GM21786 (cell line): ENCODE measurements at regions not wholly inside any gene's neighbourhood (a gene's known extent, or its start where the extent isn't known, plus 50 kb on each side); places are given as distances from the start of the nearest gene placed in this dataset.
"Not testable (repeated sequence)": the region's sequence is repeated elsewhere in the genome, so short reads cannot be mapped to it uniquely, and the experiment has no call there.

Experiments used
- ATAC-seq: cut with Tn5 transposase; IDR thresholded peaks from one replicate; pipeline ENCODE4 v1.9.1; 2021; ENCODE audit not compliant: unreplicated experiment

GRCh38 chr10:85105614-85106255 is 777.3 kb downstream of the CCSER2 start:
- no peak for ATAC-seq

GRCh38 chr10:85111271-85111670 is 782.9 kb downstream of the CCSER2 start:
- no peak for ATAC-seq

- ATAC-seq = no peak
These were observed 796.2 kb downstream of the CCSER2 start for GRCh38 chr10:85124603-85125051.

DNA sequence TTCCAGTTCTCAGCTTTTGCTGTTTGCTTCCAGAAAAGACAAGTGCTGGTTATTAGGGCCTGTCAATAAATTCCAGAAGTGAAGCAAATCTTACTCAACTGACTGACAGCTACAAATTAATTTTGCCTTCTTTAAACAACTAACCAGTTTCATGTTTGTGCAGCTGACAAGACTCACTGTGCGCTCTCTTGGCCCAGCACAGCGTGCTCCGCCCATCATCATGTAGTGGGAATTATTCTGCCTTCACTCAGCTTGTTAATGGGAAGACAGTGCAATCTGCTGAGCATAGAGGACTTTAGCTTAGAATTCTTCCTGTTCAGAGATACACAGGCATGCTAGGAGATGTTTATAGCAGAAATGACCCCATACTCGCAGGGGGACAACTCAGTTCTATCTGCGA is 808.9 kb downstream of the CCSER2 start:
- ATAC-seq = no peak

GRCh38 chr10:85138046-85138445 is 809.7 kb downstream of the CCSER2 start:
- no peak for ATAC-seq

GRCh38 chr10:85139124-85139523 is 810.7 kb downstream of the CCSER2 start:
- ATAC-seq = no peak

GRCh38 chr10:85141520-85141919 is 813.1 kb downstream of the CCSER2 start:
- not testable (repeated sequence) for ATAC-seq

GRCh38 chr10:85145966-85146365 is 817.6 kb downstream of the CCSER2 start:
- no peak for ATAC-seq

GRCh38 chr10:85147346-85148250 is 819.2 kb downstream of the CCSER2 start:
- no peak for ATAC-seq

DNA sequence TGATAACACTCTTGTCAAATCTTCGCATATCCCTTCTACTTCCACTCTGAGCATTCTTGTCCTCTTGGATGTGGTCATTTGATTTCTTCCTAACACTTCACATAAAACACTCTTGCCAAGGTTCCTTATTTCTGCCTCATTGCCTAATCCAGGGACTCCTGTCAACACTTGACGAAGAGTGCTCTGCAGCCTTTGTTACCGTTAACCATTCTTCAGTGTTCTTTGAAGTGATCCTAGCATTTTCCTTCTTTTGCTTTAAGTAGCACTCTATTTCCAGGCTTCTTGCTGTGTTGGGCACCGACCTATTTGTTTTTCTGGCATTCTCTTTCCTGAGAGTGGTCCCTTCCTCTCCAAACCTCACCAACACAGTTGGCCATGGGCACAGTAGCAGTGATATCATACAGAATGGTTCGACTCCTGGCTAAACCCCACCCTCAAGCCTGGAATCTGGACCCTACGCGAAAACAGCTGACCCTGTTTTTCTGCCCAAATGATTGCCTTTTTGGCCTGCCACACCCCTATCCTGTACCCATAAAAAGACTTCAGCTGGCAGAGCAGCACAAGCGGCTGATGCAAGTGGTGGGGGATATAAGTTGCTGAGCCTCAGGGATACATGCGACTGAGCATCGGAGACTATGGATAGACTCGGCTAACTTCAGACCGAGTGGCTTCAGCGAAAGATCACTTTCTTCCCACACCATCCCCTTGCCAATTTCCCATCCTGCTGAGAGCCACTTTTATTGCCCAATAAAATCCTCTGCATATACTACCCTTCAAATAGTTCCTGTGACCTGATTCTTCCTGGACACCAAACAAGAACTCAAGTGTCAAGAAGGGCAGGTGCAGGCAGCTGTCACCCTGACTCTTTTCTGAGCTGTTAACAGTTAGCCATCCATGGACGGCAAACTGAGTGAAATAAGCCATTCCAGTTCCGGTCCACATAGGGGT is 820.6 kb downstream of the CCSER2 start:
- ATAC-seq = no peak

GRCh38 chr10:85149766-85150165 is 821.4 kb downstream of the CCSER2 start:
- ATAC-seq = no peak

- ATAC-seq = no peak
These were observed 823.1 kb downstream of the CCSER2 start for GRCh38 chr10:85151506-85151905.

DNA sequence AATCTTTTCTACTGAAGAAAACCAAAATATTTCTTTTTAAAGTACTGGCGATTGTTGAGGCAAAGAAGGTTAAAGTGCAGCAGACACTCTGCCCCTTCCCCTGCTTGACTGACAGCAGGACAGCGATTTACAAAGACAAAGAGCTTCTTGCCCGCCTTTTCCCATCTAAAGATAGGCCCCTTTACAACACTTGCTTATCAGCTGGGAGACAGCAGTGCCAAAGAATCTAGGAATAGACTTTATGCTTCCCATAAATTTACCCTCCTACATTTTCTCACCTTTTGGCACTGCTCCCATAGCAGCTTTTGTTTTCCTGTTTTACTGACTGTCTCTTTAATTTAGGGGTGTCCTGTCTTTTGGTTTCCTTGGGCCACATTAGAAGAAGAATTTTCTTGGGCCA is 824.1 kb downstream of the CCSER2 start:
- no peak for ATAC-seq

DNA sequence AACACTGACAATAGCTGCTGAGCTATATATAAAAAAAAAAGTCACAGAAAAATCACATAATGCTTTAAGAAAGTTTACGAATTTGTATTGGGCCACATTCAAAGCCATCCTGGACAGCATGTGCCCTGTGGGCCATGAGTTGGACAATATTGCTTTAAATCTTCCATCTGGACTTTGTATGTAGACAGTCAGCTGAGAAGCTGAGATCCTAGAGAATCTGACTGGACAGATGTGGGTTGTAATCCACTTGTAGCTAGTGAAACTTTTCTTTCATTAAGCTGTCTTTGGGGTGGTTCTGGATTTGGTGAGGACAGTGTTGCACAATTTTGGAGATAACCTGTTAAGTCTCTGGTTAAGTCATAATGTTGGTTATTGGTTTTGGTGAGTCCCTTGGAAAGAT is 824.5 kb downstream of the CCSER2 start:
- no peak for ATAC-seq

GRCh38 chr10:85157206-85157605 is 828.8 kb downstream of the CCSER2 start:
- no peak for ATAC-seq

DNA sequence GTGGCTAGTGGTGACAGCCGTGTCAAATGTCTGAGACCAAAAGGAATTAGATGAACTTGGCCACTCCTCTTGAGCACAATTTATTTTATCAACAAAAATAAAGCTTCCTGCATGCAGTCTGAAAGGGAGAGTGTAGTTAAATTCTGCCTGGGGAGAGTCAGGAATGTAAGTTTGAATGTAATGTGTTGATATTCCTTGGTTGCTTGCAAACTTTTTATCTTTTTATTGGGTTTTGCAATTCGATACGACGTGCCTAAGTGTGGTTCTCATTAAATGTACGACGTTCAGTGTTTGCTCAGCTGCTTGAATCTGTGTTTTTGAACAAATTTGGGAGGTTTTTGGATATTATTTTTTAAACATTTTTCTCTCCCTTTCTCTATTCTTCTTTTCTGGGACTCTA is 839.9 kb downstream of the CCSER2 start:
- ATAC-seq = no peak

GRCh38 chr10:85170026-85170425 is 841.6 kb downstream of the CCSER2 start:
- no peak for ATAC-seq

GRCh38 chr10:85175635-85176034 is 847.2 kb downstream of the CCSER2 start:
- ATAC-seq = no peak

DNA sequence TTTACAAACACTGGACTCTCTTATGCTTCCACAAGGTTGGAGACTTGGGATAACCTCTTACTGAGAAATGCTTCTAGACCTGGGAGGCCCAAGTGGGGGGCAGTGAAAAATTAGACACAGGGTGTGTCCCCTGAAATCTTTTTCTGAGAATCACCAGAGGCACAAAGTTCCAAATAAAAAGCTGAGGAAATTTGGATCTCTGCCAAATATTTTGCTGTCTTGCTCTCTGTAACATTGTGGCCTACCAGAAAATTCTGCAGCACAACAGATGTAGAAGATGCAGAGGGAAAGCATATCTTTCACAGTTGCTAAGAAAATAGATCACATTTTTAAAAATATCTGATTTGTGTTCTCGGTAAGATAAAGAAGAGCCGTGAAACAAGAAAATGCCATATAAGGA is 849.4 kb downstream of the CCSER2 start:
- ATAC-seq = no peak

DNA sequence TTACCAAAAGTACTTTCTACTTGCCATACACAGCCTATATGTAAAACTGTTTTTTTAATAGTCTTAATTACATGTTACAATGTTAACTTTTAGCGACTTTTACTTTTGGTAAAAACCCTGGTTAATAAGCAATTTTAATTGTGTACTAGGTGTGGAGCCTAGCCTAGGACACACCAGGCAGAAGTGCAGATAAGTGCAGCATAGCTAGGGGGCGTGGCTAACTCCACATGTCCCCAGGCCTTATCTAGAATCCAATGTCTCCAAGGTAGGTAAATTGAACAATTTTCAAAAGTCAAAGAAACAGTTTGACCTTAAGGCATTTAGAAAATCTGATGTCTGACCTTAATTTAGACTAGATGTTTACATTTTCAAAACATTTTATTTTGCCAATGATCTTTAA is 858.7 kb downstream of the CCSER2 start:
- no peak for ATAC-seq

DNA sequence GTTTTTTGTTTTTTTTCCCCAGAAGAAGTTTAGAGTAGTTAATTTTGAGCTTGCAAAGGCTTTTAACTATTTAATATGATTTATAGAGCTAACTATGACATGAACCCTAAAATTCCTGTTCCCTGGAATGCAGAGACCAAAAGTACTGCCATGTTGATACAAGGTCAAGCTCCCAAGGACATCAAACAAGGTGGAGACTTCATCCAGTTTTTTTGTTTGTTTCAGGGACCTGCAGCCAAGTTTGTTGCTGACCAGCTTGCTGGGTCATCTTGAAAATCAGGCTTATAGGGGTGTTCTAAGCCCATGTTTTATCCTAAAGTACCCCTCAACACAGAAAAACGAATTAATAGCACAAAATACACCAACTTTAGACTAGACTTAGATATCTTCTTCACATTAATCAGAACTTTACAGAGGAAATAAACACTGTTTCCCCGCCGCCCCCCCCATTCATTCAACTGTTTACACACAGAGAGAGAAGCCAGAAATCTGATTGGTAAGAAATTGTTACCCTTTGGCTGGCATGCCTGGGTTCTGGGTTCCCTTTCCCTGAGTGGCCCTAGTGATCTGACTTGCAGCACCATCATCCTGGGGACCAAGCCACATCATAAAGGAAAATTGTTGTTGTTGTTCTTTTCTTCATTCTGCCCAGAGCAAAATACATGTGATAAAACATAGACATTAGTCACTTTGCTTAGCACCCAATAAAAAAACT is 860.5 kb downstream of the CCSER2 start:
- no peak for ATAC-seq
